GM23338 (cell line): ENCODE measurements at regions not wholly inside any gene's neighbourhood (a gene's known extent, or its start where the extent isn't known, plus 50 kb on each side); places are given as distances from the start of the nearest gene placed in this dataset.

Source experiments
- ATAC-seq: fragments of 200-7000 bp; cut with Tn5 transposase; 3 replicates; pipeline ENCODE4 v1.9.1; 2020
- DNase-seq: peaks from one replicate; pipeline ENCODE4 v3.0.0-alpha.2; 2015; ENCODE audit warnings: low spot score
- H2AFZ ChIP-seq: fragments of 200-600 bp; sonication (generic); 2 replicates; pipeline ENCODE4 v1.8.0; 2016; ENCODE audit warnings: antibody characterized with exemption, mild to moderate bottlenecking, moderate library complexity
- H3F3A ChIP-seq: fragments of 200-600 bp; sonication (generic); replicated peaks from 2 replicates; pipeline ENCODE4 v1.8.0; 2017; ENCODE audit warnings: antibody characterized with exemption, mixed run types, low read depth
- H3K27ac ChIP-seq: fragments of 200-600 bp; sonication (generic); 2 replicates; pipeline ENCODE4 v1.6.1; 2016; ENCODE audit warnings: low read depth
- H3K27me3 ChIP-seq: fragments of 200-600 bp; sonication (generic); 2 replicates; pipeline ENCODE4 v1.8.0; 2016; ENCODE audit warnings: mild to moderate bottlenecking, mixed run types, moderate library complexity; ENCODE audit not compliant: insufficient read depth
- H3K36me3 ChIP-seq: fragments of 200-600 bp; sonication (generic); 2 replicates; pipeline ENCODE4 v1.8.0; 2016; ENCODE audit warnings: mild to moderate bottlenecking; ENCODE audit not compliant: insufficient read depth
- H3K4me1 ChIP-seq: fragments of 200-600 bp; sonication (generic); 2 replicates; pipeline ENCODE4 v1.8.0; 2016; ENCODE audit warnings: mild to moderate bottlenecking, moderate library complexity; ENCODE audit not compliant: insufficient read depth
- H3K4me2 ChIP-seq: fragments of 200-600 bp; sonication (generic); 2 replicates; pipeline ENCODE4 v1.7.1; 2017; ENCODE audit warnings: mixed run types
- H3K4me3 ChIP-seq: fragments of 200-600 bp; sonication (generic); 2 replicates; pipeline ENCODE4 v1.6.1; 2016; ENCODE audit warnings: mixed run types
- H3K79me2 ChIP-seq: fragments of 200-600 bp; sonication (generic); replicated peaks from 2 replicates; pipeline ENCODE4 v1.8.0; 2017; ENCODE audit warnings: mild to moderate bottlenecking; ENCODE audit not compliant: insufficient read depth
- H3K9me2 ChIP-seq: fragments of 200-600 bp; sonication (generic); 2 replicates; pipeline ENCODE4 v1.8.0; 2017; ENCODE audit not compliant: insufficient read depth
- H4K20me1 ChIP-seq: fragments of 200-600 bp; sonication (generic); replicated peaks from 2 replicates; pipeline ENCODE4 v1.8.0; 2017; ENCODE audit warnings: mild to moderate bottlenecking; ENCODE audit not compliant: insufficient read depth
- H3K27ac Mint-ChIP-seq: 2 replicates; pipeline ENCODE4 v1.8.0; 2020; ENCODE audit warnings: inconsistent platforms, mild to moderate bottlenecking, moderate library complexity, mixed read lengths
- H3K27me3 Mint-ChIP-seq: 3 replicates; pipeline ENCODE4 v1.8.0; 2022; ENCODE audit warnings: low read depth, mild to moderate bottlenecking, moderate library complexity, mixed read lengths, inconsistent platforms; ENCODE audit not compliant: insufficient read depth, poor library complexity
- H3K36me3 Mint-ChIP-seq: 3 replicates; pipeline ENCODE4 v1.8.0; 2021; ENCODE audit warnings: low read depth, mild to moderate bottlenecking, inconsistent platforms, moderate library complexity, mixed read lengths
- H3K4me1 Mint-ChIP-seq: 3 replicates; pipeline ENCODE4 v1.8.0; 2020; ENCODE audit warnings: mild to moderate bottlenecking, inconsistent platforms, mixed read lengths
- H3K4me3 Mint-ChIP-seq: 3 replicates; pipeline ENCODE4 v1.8.0; 2021; ENCODE audit warnings: moderate library complexity, mild to moderate bottlenecking, inconsistent platforms, mixed read lengths
- H3K9me3 Mint-ChIP-seq: 3 replicates; pipeline ENCODE4 v1.8.0; 2020; ENCODE audit warnings: moderate library complexity, mild to moderate bottlenecking, inconsistent platforms, mixed read lengths
- CREB1 ChIP-seq: fragments of 250-450 bp; sonication (Bioruptor Pico); IDR thresholded peaks from 2 replicates; pipeline ENCODE4 v1.5.0; 2020; ENCODE audit warnings: low read depth, mild to moderate bottlenecking, moderate library complexity
- CTCF ChIP-seq, 2 experiments: fragments of 200-600 bp in 1 of 2; sonication (generic) in 1 of 2; conservative IDR thresholded peaks; 2 replicates each; pipeline versions ENCODE4 v1.5.1 to v1.6.1; 2016 to 2017; ENCODE audit warnings: antibody characterized with exemption in 2 of 2, low read depth in 2 of 2, mild to moderate bottlenecking in 2 of 2, moderate library complexity in 1 of 2
- ETS1 ChIP-seq: IDR thresholded peaks from 2 replicates; pipeline ENCODE4 v1.6.1; 2016; ENCODE audit warnings: antibody characterized with exemption
- EZH2 ChIP-seq: fragments of 200-600 bp; sonication (generic); IDR thresholded peaks from one replicate; pipeline ENCODE4 v1.8.0; 2017; ENCODE audit warnings: antibody characterized with exemption, mild to moderate bottlenecking, low read depth; ENCODE audit not compliant: unreplicated experiment
- EZH2phosphoT487 ChIP-seq: fragments of 200-600 bp; sonication (generic); IDR thresholded peaks from one replicate; pipeline ENCODE4 v1.8.1; 2018; ENCODE audit warnings: antibody characterized with exemption; ENCODE audit not compliant: unreplicated experiment
- JUNB ChIP-seq: IDR thresholded peaks from one replicate; pipeline ENCODE4 v1.6.1; 2016; ENCODE audit warnings: antibody characterized with exemption; ENCODE audit not compliant: unreplicated experiment
- NANOG ChIP-seq: IDR thresholded peaks from 2 replicates; pipeline ENCODE4 v1.6.1; 2016; ENCODE audit warnings: antibody characterized with exemption, borderline replicate concordance
- POLR2AphosphoS5 ChIP-seq: IDR thresholded peaks from 2 replicates; pipeline ENCODE4 v1.6.1; 2016; ENCODE audit warnings: antibody characterized with exemption, low read depth
- REST ChIP-seq: IDR thresholded peaks from one replicate; pipeline ENCODE4 v1.6.1; 2018; ENCODE audit warnings: antibody characterized with exemption; ENCODE audit not compliant: unreplicated experiment
- STAT1 ChIP-seq: IDR thresholded peaks from one replicate; pipeline ENCODE4 v1.6.1; 2016; ENCODE audit warnings: antibody characterized with exemption; ENCODE audit not compliant: unreplicated experiment
- ZNF114 ChIP-seq: fragments of 250-450 bp; sonication (Bioruptor Pico); IDR thresholded peaks from 2 replicates; pipeline ENCODE4 v1.5.0; 2020; ENCODE audit warnings: mild to moderate bottlenecking, moderate library complexity
- ZNF331 ChIP-seq: fragments of 250-450 bp; sonication (Bioruptor Pico); IDR thresholded peaks from 2 replicates; pipeline ENCODE4 v1.5.0; 2020; ENCODE audit warnings: low read depth, mild to moderate bottlenecking, moderate library complexity

- Histone ChIP-seq H3K4me1 (no peaks in the 10 kb centered on the region), H3F3A (no peaks in the 10 kb centered on the region), H3K9me2 (peaks cover 6% of the 10 kb centered on the region; the same call in 1 of the 2 replicates), H3K4me2 (no peak overlapping the region), H3K4me3 (no peak overlapping the region), H3K27me3 (no peaks in the 10 kb centered on the region), H3K79me2 (no peaks in the 10 kb centered on the region), H3K36me3 (no peaks in the 10 kb centered on the region), H4K20me1 (no peaks in the 10 kb centered on the region), H2AFZ (no peak overlapping the region), H3K27ac (no peak overlapping the region)
- Mint-ChIP-seq H3K4me1 (no peaks in the 10 kb centered on the region), H3K27me3 (no peaks in the 10 kb centered on the region), H3K27ac (peak overlapping the region; percentile 46; the same call in 1 of the 2 replicates), H3K36me3 (no peaks in the 10 kb centered on the region), H3K9me3 (no peaks in the 10 kb centered on the region; the same call in 2 of the 3 replicates), H3K4me3 (no peak overlapping the region)
- no peak for TF ChIP-seq STAT1
- DNase-seq = no peak
- no peak for ATAC-seq
These were observed 244.0 kb upstream of the HS6ST1 start for GRCh38 chr2:128562471-128563347.

GRCh38 chr2:128563348-128563687, 244.7 kb upstream of the HS6ST1 start:
- Histone ChIP-seq H3K4me2 (no peak overlapping the region), H2AFZ (no peak overlapping the region), H4K20me1 (no peaks in the 10 kb centered on the region), H3K27ac (no peak overlapping the region), H3K4me3 (no peak overlapping the region), H3K36me3 (no peaks in the 10 kb centered on the region), H3F3A (no peaks in the 10 kb centered on the region), H3K4me1 (peaks cover 1% of the 10 kb centered on the region; the same call in 1 of the 2 replicates), H3K79me2 (no peaks in the 10 kb centered on the region), H3K27me3 (no peaks in the 10 kb centered on the region), H3K9me2 (peaks cover 6% of the 10 kb centered on the region; the same call in 1 of the 2 replicates)
- Mint-ChIP-seq H3K27me3 (no peaks in the 10 kb centered on the region), H3K9me3 (no peaks in the 10 kb centered on the region; the same call in 2 of the 3 replicates), H3K36me3 (no peaks in the 10 kb centered on the region), H3K4me3 (no peak overlapping the region), H3K27ac (no peak overlapping the region), H3K4me1 (peaks cover 5% of the 10 kb centered on the region; the same call in 2 of the 3 replicates)
- no peak for ATAC-seq
- no peak for DNase-seq
- TF ChIP-seq JUNB = no peak
- no peak for TF ChIP-seq EZH2phosphoT487
- TF ChIP-seq STAT1 = no peak
- no peak for TF ChIP-seq ETS1
- TF ChIP-seq ZNF114 (CRISPR knock-in tag) = no peak
- TF ChIP-seq REST = no peak
- TF ChIP-seq NANOG = no peak
- TF ChIP-seq ZNF331 = no peak
- no peak for TF ChIP-seq POLR2AphosphoS5
- no peak for TF ChIP-seq CTCF (conservative IDR thresholded peaks at IDR 0.05; ENCODE audit: low read depth in 2 of 2)
- no peak for TF ChIP-seq CREB1 (CRISPR knock-in tag)
- no peak for TF ChIP-seq EZH2
